NOMO-1 (cell line): ENCODE measurements at regions not wholly inside any gene's neighbourhood (a gene's known extent, or its start where the extent isn't known, plus 50 kb on each side); places are given as distances from the start of the nearest gene placed in this dataset.

ENCODE experiments used
- DNase-seq, 2 experiments: peaks; one replicate each; lab custom pipeline; 2025; ENCODE audit not compliant: unreplicated experiment in 2 of 2; lab: John Stamatoyannopoulos, UW

DNA sequence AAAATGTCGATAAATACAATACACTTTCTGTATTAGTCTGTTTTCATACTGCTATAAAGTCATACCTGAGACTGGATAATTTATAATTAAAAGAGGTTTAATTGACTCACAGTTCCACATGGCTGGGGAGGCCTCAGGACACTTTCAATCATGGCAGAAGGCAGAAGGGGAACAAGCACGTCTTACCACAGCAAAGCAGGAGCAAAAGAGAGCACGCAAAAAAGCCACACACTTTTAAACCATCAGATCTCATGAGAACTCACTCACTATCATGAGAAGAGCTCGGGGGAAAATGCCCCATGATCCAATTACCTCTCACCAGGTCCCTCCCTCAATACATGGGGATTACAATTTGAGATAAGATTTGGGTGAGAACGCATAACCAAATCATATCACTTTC, 256.7 kb downstream of the ANAPC1 start:
- DNase-seq = no peak

DNA sequence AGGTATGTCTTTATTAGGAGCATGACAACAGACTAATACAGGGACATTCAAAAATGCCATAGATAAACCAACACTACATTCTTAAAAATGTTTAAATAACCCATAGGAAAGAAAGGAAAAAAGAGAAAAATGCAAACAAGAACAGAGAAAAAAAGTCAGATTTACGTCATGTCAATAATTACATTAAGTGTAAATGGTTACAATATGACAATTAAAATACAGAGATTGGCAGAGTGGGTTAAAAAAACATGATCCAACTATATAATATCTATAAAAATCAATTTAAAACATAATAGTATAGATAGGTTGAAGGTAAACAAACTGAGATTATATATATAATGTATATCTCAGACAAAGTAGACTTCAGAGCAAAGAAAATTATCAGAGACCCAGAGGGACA, 255.8 kb downstream of the ANAPC1 start:
- DNase-seq = no peak

DNA sequence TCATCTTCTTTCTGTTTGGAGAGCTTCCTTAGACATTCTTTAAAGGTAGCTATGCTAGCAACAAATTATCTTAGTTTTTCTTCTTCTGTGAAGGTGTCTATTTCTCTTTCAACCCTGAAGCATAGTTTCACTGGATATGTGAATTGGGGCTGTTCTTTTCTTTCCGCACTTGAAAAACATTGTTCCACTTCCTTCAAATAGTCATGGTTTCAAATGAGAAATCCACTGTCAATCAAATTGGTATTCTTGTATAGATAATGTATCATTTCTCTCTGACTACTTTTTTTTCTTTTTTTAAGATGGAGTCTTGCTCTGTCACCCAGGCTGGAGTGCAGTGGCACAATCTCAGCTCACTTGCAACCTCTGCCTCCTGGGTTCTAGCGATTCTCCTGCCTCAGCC, 254.0 kb downstream of the ANAPC1 start:
- DNase-seq = no peak

- DNase-seq = peak; percentile 23 to 39
Measured at GRCh38 chr2:111632661-111633060, 251.3 kb downstream of the ANAPC1 start.

GRCh38 chr2:111633189-111633588, 250.8 kb downstream of the ANAPC1 start:
- DNase-seq = no peak

DNA sequence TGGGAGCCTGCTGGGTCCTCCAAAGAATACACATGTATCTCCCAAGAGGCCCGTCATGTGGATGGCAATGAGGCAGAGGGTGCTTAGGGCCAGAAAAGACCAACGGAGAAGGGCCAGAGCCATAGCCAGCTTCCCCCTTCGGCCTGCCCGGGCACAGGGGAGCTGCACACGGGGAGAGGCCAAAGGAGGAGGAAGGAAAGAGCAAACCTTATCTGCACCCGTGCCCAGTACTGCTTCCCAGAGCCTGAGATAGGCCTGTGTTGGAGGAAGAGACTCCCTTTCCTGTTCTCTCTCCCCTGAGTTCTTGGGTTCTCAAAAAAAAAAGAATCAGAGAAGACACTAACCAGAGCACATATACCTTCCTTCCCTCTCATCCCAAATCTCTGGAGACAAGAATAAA, 250.3 kb downstream of the ANAPC1 start:
- DNase-seq = no peak

- DNase-seq = no peak
Measured at GRCh38 chr2:111634050-111634794, 249.8 kb downstream of the ANAPC1 start.

DNA sequence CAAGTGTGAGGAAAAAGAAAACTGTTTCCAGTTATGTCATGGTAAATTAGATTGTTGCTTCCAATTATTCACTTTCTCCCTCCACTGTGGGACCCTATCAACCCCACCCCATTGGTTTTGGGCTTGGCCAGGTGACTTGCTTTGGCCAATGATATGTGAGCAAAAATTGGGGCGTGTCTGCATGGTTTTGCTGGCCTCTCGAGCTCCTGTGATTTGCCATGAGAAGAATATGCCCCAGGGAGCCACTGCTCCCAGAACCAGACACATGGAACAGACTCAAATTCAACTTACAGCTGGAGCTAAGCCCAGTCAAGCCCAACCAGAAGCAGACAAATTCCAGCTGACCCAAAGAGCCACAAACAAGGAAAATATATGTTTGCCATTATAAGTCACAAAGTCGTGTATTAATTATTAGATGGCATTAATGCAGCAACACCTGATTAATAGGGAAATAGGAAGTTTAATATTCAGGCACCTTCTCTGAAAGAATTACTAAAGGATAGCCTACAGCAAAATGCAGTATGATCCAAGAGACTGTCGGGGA, 248.9 kb downstream of the ANAPC1 start:
- no peak for DNase-seq

- no peak for DNase-seq
Measured at GRCh38 chr2:111636905-111637304, 247.1 kb downstream of the ANAPC1 start.

- no peak for DNase-seq
Measured at GRCh38 chr2:111638274-111638877, 245.6 kb downstream of the ANAPC1 start.

DNA sequence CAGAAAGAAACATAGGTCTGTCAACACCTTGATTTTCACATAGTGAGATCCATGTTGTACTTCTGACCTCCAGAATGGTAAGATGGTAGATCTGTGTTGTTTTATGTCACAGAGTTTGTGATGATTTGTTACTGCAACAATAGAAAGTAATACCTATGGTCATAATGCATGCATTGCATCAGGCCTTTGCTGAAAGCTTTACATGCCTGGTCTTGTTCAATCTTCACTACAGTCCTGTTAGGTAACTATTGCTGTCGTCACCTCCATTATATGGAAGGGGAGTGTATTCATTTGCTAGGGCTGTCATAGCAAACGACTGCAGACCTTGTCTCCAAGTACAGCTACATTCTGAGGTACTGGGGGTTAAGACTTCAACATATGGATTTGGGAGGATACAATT, 243.5 kb downstream of the ANAPC1 start:
- peak; percentile 34 to 70 for DNase-seq

- DNase-seq = peak; percentile 67 to 72
Measured at GRCh38 chr2:111642586-111643327, 241.2 kb downstream of the ANAPC1 start.

DNA sequence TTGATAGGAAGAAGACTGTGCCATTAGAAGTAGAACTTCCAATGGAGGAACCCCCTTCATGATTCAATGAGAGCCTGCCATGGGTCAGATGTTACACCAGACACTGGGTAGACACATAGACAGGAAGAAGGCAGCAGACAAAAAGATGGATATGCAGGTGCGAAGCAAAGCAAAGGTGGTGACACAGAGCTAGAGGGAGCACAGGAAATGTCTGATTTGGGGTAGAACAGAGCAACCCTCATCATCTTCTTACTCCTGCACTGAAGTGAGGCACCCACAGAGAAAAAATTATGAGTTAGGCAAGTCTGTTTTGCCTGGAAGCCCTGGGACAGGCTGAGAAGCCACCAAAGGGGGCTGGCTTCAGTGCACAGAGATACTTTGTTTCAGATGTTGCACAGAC, 240.2 kb downstream of the ANAPC1 start:
- DNase-seq = no peak

DNA sequence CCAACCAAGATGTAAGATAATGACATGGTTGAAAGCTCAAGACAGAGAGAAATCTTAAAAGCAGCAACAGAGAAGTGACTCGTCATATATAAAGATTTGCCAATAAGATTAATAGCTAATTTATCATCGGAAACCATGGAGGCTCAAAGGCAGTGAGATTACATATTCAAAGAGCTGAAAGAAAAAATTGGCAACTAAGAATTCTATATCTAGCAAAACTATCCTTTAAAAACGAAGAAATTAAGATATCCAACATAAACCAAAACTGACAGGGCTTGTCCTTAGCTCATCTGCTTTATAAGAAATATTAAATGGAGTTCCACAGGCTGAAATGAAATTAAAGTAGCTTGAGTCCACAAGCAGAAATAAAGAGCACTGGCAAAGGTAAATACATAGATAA, 236.6 kb downstream of the ANAPC1 start:
- no peak for DNase-seq

DNA sequence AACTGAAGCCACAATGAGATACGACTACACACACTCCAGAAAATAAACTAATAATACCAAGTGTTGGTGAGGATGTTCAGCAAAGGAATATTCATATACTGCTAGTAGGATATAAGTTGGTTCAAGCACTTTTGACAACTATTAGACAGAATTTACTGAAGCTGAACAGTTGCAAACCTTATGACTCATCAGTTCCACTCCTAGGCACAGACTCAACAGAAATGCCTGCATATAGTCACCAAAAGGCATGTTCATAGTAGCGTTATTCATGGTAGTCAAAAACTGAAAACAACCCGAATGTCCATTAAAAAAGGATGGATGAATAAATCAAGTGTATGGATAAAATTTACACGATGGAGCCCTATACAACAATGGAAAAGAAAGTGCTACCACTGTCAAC, 232.0 kb downstream of the ANAPC1 start:
- DNase-seq = no peak

GRCh38 chr2:111652681-111653080, 231.3 kb downstream of the ANAPC1 start:
- DNase-seq = no peak

DNA sequence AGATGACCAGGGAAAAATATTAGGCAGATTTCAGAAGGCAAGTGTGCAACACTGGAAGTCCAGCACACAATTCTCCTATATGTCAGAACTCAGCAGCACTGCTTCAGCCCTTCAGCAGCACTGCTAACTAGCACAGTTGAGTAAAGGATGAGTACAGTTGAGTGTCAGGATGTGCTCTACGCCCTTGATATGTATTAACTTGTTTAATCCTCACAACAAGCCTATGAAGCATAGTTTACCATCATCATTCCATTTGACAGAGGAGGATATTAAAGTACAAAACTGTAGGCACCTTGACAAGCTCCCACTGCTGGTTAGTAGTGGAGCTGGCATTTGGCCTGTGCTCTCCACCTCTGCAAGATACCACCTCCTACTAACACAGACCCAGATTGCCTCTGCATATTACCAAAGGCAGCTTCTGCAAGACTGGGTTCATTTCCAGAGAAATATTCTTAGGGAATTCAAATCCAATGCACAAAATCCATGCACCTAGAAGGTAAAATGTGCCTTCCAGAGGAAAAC, 230.8 kb downstream of the ANAPC1 start:
- DNase-seq = no peak

- no peak for DNase-seq
Measured at GRCh38 chr2:111653913-111654312, 230.1 kb downstream of the ANAPC1 start.

DNA sequence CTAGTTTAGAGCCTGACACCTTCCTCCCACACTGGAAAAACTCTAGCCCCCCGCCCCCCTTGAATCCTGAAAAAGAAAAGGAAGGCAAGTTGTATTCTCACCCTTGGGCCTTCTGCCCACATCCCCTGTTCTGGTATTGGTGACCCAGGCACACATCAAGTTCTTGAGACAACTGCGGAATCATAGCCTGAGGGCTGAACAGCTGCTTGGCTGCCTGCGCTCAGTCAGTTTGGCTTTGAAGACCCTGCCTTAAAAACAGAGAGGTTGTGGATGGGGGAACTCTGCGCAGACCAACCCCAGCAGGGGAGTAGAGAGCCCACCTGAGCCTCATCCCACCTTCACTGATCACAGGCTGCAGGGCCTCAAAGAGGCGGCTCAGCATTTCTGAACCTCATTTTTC, 229.2 kb downstream of the ANAPC1 start:
- no peak for DNase-seq

DNA sequence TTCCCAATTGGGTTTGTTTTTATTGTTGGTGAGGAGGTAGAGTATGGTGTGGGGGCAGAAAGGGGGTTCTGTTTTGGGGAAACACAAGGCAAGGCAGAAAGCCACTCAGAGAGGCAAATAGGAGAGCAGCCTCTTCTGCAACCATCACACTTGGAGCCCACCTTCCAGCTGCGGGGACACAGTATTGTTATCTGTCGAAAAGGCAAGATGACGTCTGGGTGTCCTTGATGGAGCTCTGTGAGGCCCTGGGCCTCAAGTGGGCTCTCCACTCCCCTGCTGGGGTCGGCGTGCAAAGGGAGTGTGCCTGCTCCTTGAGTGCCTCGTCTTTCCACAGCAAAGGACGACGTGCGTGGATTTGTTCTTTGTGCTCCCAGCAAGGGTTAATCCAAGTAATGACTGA, 227.6 kb downstream of the ANAPC1 start:
- no peak for DNase-seq

- no peak for DNase-seq
Measured at GRCh38 chr2:111656894-111657293, 227.1 kb downstream of the ANAPC1 start.
